Liver (tissue), 8 donors: ENCODE measurements at regions not wholly inside any gene's neighbourhood (a gene's known extent, or its start where the extent isn't known, plus 50 kb on each side); places are given as distances from the start of the nearest gene placed in this dataset.

Source experiments
- DNase-seq: peaks from one replicate; pipeline ENCODE4 v3.0.0-alpha.2; 2017; ENCODE audit warnings: low spot score
- H3K27ac ChIP-seq, 2 donors: one replicate each; pipeline ENCODE4 v1.7.0; 2013; ENCODE audit warnings: inconsistent platforms in 2 of 2, low read length in 2 of 2, control low read depth in 1 of 2, low read depth in 1 of 2, mild to moderate bottlenecking in 1 of 2
- H3K27me3 ChIP-seq, 4 donors: one replicate each; pipeline versions ENCODE4 v1.6.1 to v1.7.0; 2013; ENCODE audit warnings: low read length in 3 of 4, inconsistent platforms in 1 of 4, mild to moderate bottlenecking in 1 of 4, moderate library complexity in 1 of 4; ENCODE audit not compliant: control insufficient read depth in 4 of 4, insufficient read depth in 4 of 4
- H3K36me3 ChIP-seq, 4 donors: one replicate each; pipeline versions ENCODE4 v1.6.1 to v1.7.0; 2013; ENCODE audit warnings: low read length in 3 of 4, mild to moderate bottlenecking in 3 of 4, low read depth in 1 of 4, moderate library complexity in 1 of 4; ENCODE audit not compliant: control insufficient read depth in 4 of 4, insufficient read depth in 3 of 4
- H3K4me1 ChIP-seq, 4 donors: one replicate each; pipeline versions ENCODE4 v1.6.1 to v1.7.0; 2013; ENCODE audit warnings: low read length in 3 of 4, mild to moderate bottlenecking in 3 of 4, moderate library complexity in 1 of 4; ENCODE audit not compliant: control insufficient read depth in 4 of 4, insufficient read depth in 4 of 4
- H3K4me3 ChIP-seq, 3 donors: one replicate each; pipeline versions ENCODE4 v1.6.1 to v1.7.0; 2013; ENCODE audit warnings: low read length in 3 of 3, control low read depth in 1 of 3, low read depth in 1 of 3, mild to moderate bottlenecking in 1 of 3
- H3K9ac ChIP-seq, 2 donors: one replicate each; pipeline ENCODE4 v1.7.0; 2013; ENCODE audit warnings: low read length in 2 of 2, mild to moderate bottlenecking in 2 of 2, moderate library complexity in 2 of 2, control low read depth in 1 of 2, low read depth in 1 of 2
- H3K9me3 ChIP-seq, 4 donors: one replicate each; pipeline versions ENCODE4 v1.6.1 to v1.7.0; 2013; ENCODE audit warnings: low read length in 3 of 4; ENCODE audit not compliant: control insufficient read depth in 4 of 4
- CTCF ChIP-seq: fragments of 150-350 bp; IDR thresholded peaks from 2 replicates; pipeline ENCODE4 v1.5.1; 2017; ENCODE audit warnings: improper control_type of control experiment, low read depth, low read length; ENCODE audit not compliant: missing input control
- EGR1 ChIP-seq, 2 donors: IDR thresholded peaks; 2 replicates each; pipeline ENCODE4 v1.6.1; 2016 to 2018; ENCODE audit warnings: antibody characterized with exemption in 2 of 2, low read depth in 2 of 2
- FOXA1 ChIP-seq: IDR thresholded peaks from 2 replicates; pipeline ENCODE4 v1.6.1; 2016; ENCODE audit warnings: antibody characterized with exemption
- GABPA ChIP-seq, 2 donors: IDR thresholded peaks in 1 of 2; conservative IDR thresholded peaks in 1 of 2; 2 replicates each; pipeline ENCODE4 v1.6.1; 2016; ENCODE audit warnings: antibody characterized with exemption in 2 of 2, mild to moderate bottlenecking in 1 of 2, moderate library complexity in 1 of 2
- HNF4A ChIP-seq, 2 donors: conservative IDR thresholded peaks; 2 replicates each; pipeline ENCODE4 v1.6.1; 2016; ENCODE audit warnings: antibody characterized with exemption in 2 of 2, mild to moderate bottlenecking in 2 of 2
- HNF4G ChIP-seq: IDR thresholded peaks from 2 replicates; pipeline ENCODE4 v1.6.1; 2016; ENCODE audit warnings: antibody characterized with exemption
- JUND ChIP-seq, 2 donors: IDR thresholded peaks; 2 replicates each; pipeline ENCODE4 v1.6.1; 2016; ENCODE audit warnings: antibody characterized with exemption in 2 of 2
- NR2F2 ChIP-seq: IDR thresholded peaks from 2 replicates; pipeline ENCODE4 v1.6.1; 2016; ENCODE audit warnings: antibody characterized with exemption
- RAD21 ChIP-seq, 2 donors: IDR thresholded peaks; 2 replicates each; pipeline ENCODE4 v1.6.1; 2016; ENCODE audit warnings: antibody characterized with exemption in 2 of 2, mild to moderate bottlenecking in 2 of 2
- REST ChIP-seq: IDR thresholded peaks from 2 replicates; pipeline ENCODE4 v1.6.1; 2016; ENCODE audit warnings: antibody characterized with exemption, mild to moderate bottlenecking
- RXRA ChIP-seq, 2 donors: IDR thresholded peaks; 2 replicates each; pipeline ENCODE4 v1.6.1; 2017 to 2018; ENCODE audit warnings: antibody characterized with exemption in 2 of 2, mild to moderate bottlenecking in 1 of 2
- YY1 ChIP-seq: IDR thresholded peaks from 2 replicates; pipeline ENCODE4 v1.6.1; 2016; ENCODE audit warnings: antibody characterized with exemption, mild to moderate bottlenecking
- ZBTB33 ChIP-seq: IDR thresholded peaks from 2 replicates; pipeline ENCODE4 v1.6.1; 2016; ENCODE audit warnings: antibody characterized with exemption
- WGBS: extraction: QIAGEN DNeasy Blood & Tissue Kit; methylation state at CpG from one replicate; pipeline ENCODE4 v1.1.7; 2013; 5-methylcytosine and 5-hydroxymethylcytosine counted together
- donor health status: healthy.
- donor health status: healthy.
- donor health status: healthy.
- donor health status: healthy.
- donor health status: healthy.

- no peak for DNase-seq
- 72% methylated on average over 3 of the region's 3 CpGs for WGBS
- H3K9ac ChIP-seq: no peak overlapping the region
Observed at GRCh38 chr6:47094241-47094925, 52.3 kb upstream of the ADGRF1 start.

GRCh38 chr6:47093169-47093568 lies 51.0 kb upstream of the ADGRF1 start:
- Histone ChIP-seq H3K9me3 (no peaks in the 10 kb centered on the region), H3K4me3 (no peak overlapping the region), H3K27me3 (no peaks in the 10 kb centered on the region), H3K4me1 (no peaks in the 10 kb centered on the region), H3K36me3 (no peaks in the 10 kb centered on the region), H3K9ac (no peak overlapping the region), H3K27ac (no peak overlapping the region)
- TF ChIP-seq JUND (IDR thresholded peaks at IDR 0.05): no peak
- 84% methylated on average over 5 of the region's 5 CpGs for WGBS
- no peak for DNase-seq

More at GRCh38 chr6:47094241-47094925, 52.3 kb upstream of the ADGRF1 start:
- H3K9me3 ChIP-seq: no peaks in the 10 kb centered on the region
- no peak overlapping the region for H3K4me3 ChIP-seq
- no peaks in the 10 kb centered on the region for H3K4me1 ChIP-seq
- H3K36me3 ChIP-seq: no peaks in the 10 kb centered on the region
- H3K27me3 ChIP-seq: no peaks in the 10 kb centered on the region
- TF ChIP-seq NR2F2: peak; percentile 47
- peak; percentile 18 to 33 for TF ChIP-seq RAD21 (IDR thresholded peaks at IDR 0.05)
- no peak for TF ChIP-seq FOXA1
- H3K27ac ChIP-seq: no peak overlapping the region

- Histone ChIP-seq H3K9ac (no peak overlapping the region), H3K27ac (no peak overlapping the region), H3K4me3 (no peak overlapping the region), H3K27me3 (no peaks in the 10 kb centered on the region), H3K9me3 (no peaks in the 10 kb centered on the region), H3K4me1 (no peaks in the 10 kb centered on the region), H3K36me3 (no peaks in the 10 kb centered on the region)
- TF ChIP-seq EGR1 (IDR thresholded peaks at IDR 0.05; ENCODE audit: low read depth in 2 of 2) (no peak), RAD21 (IDR thresholded peaks at IDR 0.05) (no peak), HNF4G (no peak), ZBTB33 (no peak), HNF4A (conservative IDR thresholded peaks at IDR 0.05) (no peak), GABPA (IDR thresholded peaks at IDR 0.05 in 1 of 2, conservative IDR thresholded peaks at IDR 0.05 in 1 of 2) (no peak), RXRA (IDR thresholded peaks at IDR 0.05) (no peak), NR2F2 (no peak), YY1 (no peak), JUND (IDR thresholded peaks at IDR 0.05) (no peak), REST (no peak), CTCF (no peak)
- DNase-seq: no peak
- WGBS: 81% methylated on average over 4 of the region's 4 CpGs
Observed at GRCh38 chr6:47091886-47092668, 49.9 kb upstream of the ADGRF1 start.
